IPS-NIHi7 (cell line): ENCODE measurements at regions not wholly inside any gene's neighbourhood (a gene's known extent, or its start where the extent isn't known, plus 50 kb on each side); places are given as distances from the start of the nearest gene placed in this dataset.

Experiments
- DNase-seq: peaks from one replicate; pipeline ENCODE4 v3.0.0; 2012; ENCODE audit warnings: mixed read lengths; ENCODE audit errors: extremely low spot score

DNA sequence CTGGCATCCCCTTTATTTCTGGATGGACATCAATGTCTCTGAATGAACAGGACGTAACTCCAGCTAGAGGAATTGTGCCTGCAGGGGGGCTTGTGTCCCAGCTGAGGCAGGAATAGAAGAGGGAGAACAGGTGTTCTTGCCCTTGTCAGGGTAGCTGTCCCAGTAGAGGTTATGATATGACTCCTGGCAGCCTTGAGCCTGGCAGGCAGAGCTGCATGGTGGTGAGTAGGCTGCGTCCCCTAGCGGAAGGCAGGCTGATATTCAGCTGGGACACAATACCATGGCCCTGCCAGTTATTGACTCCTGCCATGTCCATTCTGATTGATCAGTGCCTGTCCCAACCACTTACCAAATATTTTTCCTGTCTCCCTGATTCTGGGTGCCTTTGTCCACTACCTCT, 197.2 kb downstream of the RAP2A start:
- peak; percentile 44 for DNase-seq

DNA sequence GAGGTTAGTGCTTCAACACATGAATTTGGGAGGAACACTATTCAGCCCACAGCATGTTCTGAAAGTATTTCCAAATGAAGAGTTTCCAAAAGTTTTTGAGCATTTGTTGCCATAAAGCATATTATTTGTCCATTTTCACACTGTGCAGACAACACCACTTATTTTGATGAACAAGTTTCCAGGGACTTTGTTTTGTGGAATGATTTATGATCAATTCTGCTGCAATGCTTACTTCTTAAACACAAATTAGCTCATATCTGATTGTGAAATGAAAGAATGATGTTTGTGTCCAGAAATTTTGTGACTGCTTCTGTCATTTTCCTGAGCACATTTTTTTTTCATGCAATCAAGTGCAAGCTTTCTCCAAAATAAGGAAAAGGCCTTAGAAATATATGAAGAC, 205.3 kb downstream of the RAP2A start:
- no peak for DNase-seq

DNA sequence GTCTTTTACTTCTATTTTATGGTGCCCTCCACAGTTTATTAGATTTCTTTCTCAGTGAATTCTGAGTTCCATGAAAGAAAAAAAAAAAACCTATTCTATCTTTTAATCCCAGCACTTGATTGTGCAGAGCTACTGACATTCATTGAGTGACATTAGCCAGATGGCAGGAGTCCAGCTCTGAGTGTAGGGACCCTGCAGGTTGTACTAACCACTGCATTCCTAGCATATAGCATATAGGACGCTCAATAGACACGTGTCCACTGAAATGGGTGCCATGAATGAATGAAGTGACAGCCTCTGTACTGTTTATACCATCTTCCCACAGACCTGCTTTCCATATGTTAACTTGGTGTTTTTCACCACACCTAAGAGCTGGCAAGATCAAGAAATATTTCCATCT, 206.3 kb downstream of the RAP2A start:
- no peak for DNase-seq

DNA sequence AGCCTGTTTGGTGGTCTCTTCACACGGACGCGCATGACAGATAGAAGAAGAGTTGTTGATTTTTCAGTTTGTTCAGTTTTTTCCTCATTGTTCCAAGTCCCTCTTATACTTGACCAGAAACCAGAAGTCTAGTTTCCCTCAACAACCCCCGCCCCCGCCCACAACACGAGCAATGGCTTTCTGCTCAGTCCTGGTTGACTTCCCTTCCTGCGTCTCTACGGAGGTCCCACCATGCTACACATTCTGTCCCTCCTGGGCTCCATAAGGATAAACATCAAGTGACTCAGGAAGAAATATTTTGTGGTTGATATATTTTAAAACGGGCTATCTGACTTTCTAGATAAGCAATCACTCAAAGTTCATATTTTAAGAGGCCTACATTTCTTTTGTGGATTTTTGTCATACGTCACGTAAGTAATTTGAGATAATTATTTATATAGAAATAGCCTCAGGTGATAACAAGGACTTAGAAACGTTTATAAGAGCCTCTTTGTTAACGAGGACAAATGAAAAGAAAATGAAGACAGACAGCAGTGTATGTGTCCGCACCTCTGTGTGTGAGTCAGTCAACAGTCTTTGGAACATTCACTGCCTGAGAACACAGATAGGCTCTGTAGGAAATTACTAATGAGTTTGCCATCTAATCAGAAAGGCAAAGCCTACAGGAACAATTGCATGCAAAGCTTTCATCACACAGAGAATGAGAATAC, 214.4 kb downstream of the RAP2A start:
- DNase-seq: no peak

DNA sequence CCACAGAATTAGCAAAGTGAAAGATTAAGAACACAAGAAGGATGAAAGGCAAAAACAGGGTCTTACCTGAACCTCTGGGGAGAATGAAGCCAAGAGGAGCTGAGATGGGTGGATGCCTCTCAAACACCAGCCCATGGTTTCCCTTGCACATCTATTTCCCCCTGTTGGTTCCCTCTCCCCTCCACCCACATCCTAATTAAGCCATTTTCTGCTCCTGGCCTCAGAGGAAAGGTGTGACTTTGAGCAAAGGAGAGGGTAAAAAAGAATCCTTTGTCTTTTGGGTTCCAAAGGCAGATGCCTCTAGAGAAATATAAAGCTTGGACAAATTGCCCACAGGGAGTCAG, 214.9 kb downstream of the RAP2A start:
- DNase-seq: no peak

DNA sequence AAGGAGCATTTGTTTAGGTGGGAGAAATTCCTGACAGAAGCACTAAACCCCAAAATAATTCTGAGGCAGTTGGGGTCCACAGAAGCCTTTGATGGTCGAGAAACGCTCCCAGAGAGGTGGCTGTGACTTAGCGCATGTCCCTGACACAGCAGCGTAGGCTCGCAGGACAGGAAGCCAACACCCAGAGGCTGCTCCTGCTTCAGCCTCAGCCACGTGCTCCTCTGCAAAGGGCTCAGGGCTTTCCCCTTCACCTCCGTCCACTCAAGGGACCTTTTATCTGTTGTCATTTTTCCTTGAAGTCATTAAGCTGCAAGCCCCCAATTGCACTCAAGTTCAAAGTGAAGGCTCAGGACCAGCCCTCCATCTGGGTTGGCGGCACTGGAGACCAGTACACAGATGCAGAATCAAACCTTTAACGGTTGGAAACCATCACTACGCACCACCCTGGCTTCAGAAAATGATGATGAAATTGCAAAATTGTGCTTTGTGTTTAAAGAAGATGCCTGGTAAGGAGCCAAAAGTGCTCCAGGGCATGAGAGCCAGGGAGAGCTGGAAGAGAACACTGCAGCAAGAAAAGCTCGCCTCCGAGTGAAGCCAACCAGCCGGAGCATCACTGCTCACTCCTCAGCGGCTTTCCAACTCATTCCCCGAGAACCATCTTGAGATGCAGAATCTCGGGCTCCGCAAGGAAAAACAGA, 219.6 kb downstream of the RAP2A start:
- no peak for DNase-seq

DNA sequence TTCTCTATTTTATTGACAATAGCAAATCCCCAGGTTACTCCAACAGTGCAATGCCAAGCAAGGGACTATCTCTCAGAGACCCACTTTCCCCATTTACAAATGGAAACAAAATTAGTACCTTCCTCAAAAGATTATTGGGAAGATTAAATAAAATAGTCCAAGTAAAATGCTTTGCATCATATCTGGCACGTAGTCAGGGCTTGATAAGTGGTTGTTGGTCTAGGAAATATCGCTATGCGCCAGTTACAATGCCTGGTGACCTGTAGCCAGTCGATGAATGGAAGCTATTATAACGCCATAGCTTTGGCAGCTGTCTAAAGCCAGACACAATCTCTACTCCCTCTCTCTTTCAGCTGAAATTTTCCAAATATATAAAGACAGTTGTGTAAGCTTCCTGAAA, 220.3 kb downstream of the RAP2A start:
- DNase-seq: no peak

DNA sequence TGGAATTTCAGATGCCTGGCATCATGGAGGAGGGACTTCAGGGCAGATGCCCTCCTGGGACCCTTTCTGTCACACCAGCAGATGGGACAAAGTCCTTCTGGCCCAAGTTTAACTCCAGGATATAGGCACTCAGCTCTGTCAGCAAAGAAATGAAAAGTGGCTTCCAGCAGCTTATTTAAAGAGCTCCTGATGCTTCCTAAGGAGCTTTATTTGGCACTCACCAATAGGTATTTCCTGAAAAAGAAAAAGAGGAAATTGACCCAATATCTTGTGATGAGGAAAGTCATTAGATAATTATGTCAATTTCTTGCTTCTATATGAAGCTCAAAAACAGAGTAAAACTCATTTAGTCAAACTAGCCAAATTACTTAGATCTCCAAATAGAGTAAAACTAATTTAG, 224.6 kb downstream of the RAP2A start:
- no peak for DNase-seq

DNA sequence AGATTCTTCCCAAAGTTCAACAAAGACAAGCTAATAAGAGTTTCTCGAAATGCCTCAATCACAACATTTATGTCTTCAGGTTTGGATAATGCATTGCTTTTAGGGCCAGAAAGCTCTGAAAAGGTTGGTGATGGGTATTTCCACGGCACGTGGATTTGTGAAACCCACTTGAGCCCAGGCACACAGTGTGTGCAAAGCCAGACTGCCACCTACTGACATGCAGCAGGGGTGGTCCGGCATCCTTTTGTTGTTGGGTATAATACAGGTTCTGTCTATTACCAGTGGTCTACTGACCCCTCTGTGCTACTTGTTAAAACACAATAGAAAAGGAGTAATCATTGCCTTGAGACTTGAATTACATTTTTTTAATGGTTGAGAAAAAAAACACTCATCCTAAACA, 225.6 kb downstream of the RAP2A start:
- peak; percentile 53 for DNase-seq

DNA sequence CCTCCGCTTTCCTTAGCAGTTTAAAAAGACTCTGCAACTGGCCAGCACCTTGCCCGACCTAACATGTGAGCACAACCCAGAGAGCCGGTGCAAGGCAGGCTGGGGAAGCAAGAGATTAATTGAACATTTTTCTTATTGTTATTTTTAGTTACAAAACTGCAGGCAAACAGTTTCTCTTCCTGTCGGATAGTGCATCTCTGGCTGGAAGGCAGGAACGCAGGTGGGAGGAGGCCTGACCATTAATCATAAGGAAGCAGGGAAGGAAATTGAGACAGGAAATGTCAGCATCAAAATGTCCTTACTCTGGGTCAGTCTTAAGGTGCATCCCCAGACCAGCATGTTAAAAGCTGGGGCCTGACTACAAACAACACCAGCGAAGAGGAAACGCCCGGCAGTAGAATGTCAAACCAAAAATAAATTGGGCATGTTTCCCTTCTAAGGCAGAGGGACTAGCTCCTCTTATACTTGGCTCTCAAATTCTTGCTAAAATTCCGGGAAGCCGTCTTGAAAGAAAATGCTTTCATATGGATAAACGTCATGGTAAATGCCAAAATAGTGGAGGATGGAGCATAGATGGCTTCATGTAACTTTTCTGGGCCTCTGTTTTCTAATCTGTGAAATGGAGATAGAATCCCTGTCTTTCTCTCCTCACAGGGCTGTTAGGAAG, 226.8 kb downstream of the RAP2A start:
- DNase-seq: no peak

DNA sequence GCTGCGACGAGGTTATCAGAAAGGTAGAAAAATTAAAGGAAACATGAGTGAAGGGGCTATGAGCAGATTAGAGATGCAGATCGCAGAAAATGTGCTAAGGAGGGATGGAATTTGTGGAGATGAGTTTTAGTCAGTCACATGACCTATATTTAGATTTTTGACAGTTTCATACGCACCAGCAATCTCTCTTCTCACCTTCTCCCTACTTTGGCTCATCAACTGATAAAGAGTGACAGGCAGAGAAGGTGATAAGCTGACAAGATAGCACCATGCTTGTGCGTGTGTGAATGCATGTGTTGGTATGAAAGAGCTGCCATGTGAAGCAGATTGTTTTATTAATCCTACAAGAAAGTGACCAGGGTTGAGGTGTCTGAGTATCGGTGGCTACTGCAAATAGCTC, 252.6 kb downstream of the RAP2A start:
- no peak for DNase-seq

DNA sequence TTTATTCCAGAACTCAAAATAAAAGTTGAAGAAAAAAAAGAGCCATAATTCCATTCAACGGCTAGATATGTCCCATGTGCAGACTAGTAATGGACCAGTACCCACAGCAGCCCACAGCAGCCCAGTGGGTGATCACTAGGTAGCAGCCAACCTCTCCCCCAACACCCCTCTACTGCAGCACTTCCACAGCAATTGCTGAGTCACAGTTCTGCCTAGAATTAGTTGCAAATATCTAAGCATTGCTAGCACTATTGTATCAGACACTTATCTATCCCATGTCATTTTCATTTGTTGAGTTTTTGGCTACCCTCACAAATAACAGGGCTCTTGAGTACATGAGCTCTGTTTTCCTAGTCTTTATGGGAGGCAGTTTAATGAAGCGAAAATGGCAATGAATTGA, 258.7 kb downstream of the RAP2A start:
- DNase-seq: no peak

DNA sequence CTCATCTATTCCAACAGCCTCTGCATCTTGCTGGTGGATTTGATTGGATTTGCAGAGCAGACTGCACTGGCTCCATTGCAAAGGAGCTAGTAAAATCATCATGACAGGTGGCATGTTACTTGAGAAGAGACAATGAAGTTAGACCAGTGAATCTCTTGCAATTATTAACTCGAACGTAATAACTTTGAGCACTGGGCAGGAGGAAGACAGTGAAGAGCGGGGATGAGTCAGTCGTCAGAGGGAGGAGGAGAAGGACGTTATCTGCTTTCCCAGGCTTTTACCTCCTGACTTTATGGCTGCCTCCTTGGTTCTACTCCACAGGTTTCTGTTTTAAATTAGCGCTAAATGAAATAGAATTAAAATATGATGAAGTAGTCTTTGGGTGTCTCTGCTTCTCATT, 257.8 kb upstream of the IPO5 start:
- no peak for DNase-seq

DNA sequence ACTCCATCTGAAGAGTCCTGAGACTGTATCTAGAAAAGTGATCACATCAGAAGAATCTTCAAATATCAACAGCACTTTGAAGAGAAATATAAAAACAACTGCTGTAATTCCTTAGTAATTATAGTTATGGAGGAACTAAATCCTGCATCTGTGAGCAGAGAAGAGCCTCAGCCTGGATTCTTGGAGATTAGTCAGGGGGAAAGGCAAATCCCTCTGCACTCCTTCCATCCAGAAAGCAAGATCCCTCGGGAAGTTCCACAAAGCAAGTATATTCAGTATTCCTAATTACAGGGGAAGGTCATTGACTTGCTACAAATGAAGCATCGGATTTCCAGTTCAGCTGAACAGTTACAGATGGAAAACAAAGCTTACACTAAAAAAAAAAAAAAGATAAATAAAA, 256.6 kb upstream of the IPO5 start:
- DNase-seq: no peak

DNA sequence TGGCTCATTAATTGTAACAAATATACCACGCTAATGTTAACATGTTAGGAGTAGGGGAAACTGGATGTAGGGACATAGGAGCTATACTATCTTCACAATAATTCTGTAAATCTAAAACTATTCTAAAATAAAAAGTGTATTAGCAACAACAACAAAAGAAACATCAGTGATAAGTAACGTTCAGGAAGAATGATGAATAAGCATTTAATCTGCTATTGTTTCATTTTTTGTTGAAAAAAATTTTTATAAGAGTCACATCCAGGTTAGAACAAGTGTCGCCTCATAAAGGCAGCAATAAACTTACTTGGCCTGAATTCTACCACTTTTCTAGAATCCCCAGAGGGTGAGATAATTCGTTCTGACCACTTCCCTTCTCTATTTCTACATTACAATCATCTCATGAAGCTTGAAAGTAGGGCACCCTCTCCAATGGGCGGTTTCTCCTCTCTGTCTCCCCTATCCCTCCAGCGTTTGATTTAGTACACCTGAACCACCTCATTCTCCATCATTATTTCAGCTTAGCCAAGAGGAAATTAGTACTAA, 253.1 kb upstream of the IPO5 start:
- DNase-seq: no peak

DNA sequence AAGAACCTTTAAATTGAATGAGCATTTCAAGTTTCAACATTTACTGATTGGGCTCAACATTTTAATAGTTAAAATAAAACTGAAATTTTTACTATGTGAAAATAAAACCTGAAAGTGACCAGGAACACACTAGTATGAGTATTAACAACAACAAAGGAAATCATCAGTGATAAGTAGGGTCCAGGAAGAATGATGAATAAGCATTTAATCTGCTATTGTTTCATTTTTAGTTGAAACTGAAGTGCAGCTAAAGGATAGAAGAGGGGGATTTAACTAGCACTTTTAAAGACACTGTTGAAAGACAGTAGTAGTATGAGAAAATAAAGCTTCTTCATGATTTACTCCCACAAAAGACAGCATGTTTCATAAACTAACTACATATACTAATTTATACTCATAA, 250.9 kb upstream of the IPO5 start:
- DNase-seq: no peak

DNA sequence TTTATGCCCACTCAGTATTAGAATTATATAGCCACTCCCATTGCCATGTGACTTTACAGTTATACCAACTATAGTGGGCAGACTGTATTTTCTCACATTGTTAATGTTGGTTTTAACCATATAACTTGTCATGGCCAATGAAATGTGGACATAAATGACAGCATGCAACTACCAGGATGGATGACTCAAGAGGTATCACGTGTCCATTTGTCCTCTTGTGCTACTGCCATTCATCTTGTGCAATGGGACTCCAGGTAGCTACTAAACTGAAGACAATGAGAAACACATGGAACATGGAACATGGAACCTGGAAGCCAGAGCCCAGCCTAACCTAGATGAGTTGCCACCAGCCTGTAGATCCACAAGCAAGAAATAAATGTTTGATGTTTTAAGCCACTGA, 242.7 kb upstream of the IPO5 start:
- DNase-seq: no peak

DNA sequence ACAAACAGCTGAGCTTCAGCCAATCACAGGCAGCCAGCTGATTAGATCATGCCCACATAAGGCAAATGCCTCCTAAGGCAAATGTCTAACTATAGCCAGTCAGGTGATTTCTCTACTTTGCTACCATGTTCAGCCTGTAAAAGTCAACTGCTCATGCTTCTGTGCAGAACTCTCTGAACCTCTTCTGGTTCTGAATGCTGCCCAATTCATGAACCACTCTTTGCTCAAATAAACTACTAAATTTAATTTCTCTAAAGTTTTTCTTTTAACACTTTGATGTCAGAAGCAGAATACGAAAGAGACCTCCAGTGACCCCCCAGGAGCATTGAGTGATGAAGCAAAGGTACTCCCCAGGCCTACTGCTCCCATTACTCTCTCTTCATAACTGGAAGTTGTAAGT, 240.7 kb upstream of the IPO5 start:
- DNase-seq: no peak

DNA sequence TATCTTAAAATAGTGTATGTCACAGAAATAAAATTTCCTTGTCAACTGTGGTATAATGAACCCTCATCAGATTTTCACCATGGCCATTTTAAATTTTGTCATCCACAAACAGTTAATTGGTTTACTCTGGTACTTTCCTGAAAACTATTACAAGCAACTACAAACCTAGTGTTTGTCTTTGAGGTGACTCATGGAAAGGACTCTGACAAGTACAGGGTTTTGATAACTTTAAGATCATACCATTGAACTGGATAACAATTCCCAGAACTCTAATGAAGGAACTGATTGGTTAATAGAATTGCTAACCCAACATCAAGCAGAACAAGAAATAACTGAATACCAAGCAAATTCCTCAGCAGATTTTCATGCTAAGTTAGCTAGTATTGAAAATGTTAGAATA, 237.7 kb upstream of the IPO5 start:
- DNase-seq: no peak

DNA sequence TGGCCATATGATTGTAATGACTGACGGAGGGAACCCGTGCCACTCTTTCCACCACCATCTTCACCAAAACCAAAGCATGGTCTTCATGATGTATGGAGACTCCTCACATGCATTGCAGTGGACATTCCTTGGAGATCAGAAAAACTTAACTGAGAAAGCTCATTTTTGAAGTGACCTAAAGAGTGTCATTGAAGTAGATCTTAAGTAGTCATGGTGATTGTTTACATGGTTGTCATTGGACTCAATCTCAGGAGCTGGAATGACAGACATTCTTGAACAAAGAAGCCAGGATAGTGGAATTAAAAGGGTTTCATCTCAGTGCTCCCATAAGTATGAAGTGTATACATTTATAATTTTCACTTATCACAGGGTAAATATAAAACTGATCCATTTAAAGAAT, 236.7 kb upstream of the IPO5 start:
- DNase-seq: no peak

DNA sequence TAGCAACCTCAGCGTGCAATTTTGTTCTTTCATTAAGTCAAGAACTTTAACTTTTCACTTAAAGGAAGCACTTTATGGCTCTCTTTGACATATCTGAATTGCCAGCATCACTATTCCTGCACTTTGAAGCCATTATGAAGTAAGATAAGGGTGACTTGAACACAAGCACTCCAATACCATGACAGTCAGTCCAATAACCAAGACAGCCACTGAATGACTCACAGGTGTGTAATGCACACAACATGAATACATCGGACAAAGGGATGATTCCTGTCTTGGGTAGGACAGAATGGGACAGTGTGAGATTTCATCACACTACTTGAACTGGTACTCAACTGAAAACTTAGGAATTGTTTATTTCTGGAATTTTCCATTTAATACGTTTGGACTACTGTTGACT, 233.7 kb upstream of the IPO5 start:
- no peak for DNase-seq

DNA sequence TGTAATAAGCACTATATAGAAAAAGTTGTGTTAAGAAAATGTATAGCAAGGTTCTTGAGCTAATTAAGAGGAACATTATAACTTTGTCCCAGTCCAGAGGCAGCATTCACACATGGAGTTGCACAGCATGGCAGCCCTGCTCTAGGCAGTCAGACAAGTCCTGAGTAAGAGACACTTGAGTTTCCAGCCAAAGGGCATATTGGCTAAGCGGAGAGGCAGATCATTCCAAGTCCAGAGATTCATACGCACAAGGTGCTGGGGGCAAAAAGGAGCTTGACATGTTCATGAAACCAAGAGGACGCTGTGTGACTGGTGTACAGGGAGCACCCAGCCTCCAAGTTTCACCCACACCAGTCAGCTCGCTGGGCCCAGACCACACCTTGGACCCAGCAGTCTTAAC, 232.6 kb upstream of the IPO5 start:
- no peak for DNase-seq

DNA sequence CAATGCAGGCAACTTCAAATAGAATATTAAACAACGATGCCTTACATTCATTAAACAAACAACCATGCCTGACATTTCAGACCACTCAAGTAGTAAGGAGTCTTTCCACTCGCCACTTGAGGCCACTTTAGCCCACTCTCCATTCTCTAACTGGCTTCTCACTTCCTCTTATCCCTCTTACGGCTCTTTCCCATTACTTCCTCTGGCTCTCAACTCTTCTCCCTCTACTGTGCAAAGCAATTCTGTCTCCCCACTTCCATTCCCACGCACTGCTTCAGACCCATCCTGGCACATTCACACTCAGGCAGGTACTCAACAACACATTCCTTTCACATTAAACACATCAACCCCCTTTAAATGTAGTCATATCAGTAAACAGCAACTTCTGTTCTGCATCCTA, 229.8 kb upstream of the IPO5 start:
- DNase-seq: no peak
